Transverse colon (tissue), 4 donors: ENCODE measurements at regions not wholly inside any gene's neighbourhood (a gene's known extent, or its start where the extent isn't known, plus 50 kb on each side); places are given as distances from the start of the nearest gene placed in this dataset.

Source experiments
- CTCF ChIP-seq, 5 experiments: fragments of 200-600 bp in 3 of 5; fragments of 450-650 bp in 2 of 5; sonication (generic) in 3 of 5; IDR thresholded peaks; 1 replicate in 2 of 5; 2 replicates in 3 of 5; pipeline ENCODE4 v1.5.1; 2016 to 2017; ENCODE audit warnings: antibody characterized with exemption in 5 of 5, inconsistent platforms in 3 of 5, mild to moderate bottlenecking in 2 of 5, moderate library complexity in 1 of 5
- POLR2A ChIP-seq: fragments of 450-650 bp; IDR thresholded peaks from one replicate; pipeline ENCODE4 v1.6.1; 2016; ENCODE audit warnings: antibody characterized with exemption, mild to moderate bottlenecking, moderate library complexity
- POLR2AphosphoS5 ChIP-seq, 3 donors: sonication (generic); formaldehyde crosslinking; IDR thresholded peaks; one replicate each; pipeline ENCODE4 v1.6.1; 2016; ENCODE audit warnings: antibody characterized with exemption in 3 of 3

GRCh38 chr9:107394264-107394663 lies 95.3 kb downstream of the KLF4 start:
- no peak for TF ChIP-seq POLR2AphosphoS5 (IDR thresholded peaks at IDR 0.05)
- TF ChIP-seq CTCF (IDR thresholded peaks at IDR 0.05): no peak
- no peak for TF ChIP-seq POLR2A
